ENCODE measurements at regions not wholly inside any gene's neighbourhood (a gene's known extent, or its start where the extent isn't known, plus 50 kb on each side); places are given as distances from the start of the nearest gene placed in this dataset.

- TF ChIP-seq CTCF (IDR thresholded peaks at IDR 0.05; ENCODE audit: borderline replicate concordance, extremely low read depth, low read length, poor library complexity, severe bottlenecking) (no peak), EZH2 (IDR thresholded peaks at IDR 0.05; ENCODE audit: borderline replicate concordance, low read depth, low read length, severe bottlenecking) (no peak)
- Histone ChIP-seq H3K4me3 (ENCODE audit: low read depth in 1 of 2, low read length in 2 of 2) (no peak overlapping the region), H3K27ac (ENCODE audit: low read length) (no peak overlapping the region), H3K9ac (ENCODE audit: low read depth, low read length) (no peak overlapping the region), H3K27me3 (ENCODE audit: insufficient read depth, low read length, poor library complexity) (no peaks in the 10 kb centered on the region), H3K4me2 (ENCODE audit: insufficient read depth, low read length) (no peak overlapping the region), H3K79me2 (ENCODE audit: insufficient read depth, low read length) (no peaks in the 10 kb centered on the region), H3K9me3 (ENCODE audit: insufficient read depth, low read length, severe bottlenecking) (no peaks in the 10 kb centered on the region), H3K36me3 (ENCODE audit: insufficient read depth, low read length) (no peaks in the 10 kb centered on the region), H2AFZ (ENCODE audit: low read depth, low read length) (no peak overlapping the region), H4K20me1 (ENCODE audit: insufficient read depth, low read length) (no peaks in the 10 kb centered on the region), H3K4me1 (ENCODE audit: insufficient read depth, low read length) (no peaks in the 10 kb centered on the region)
- ATAC-seq (ENCODE audit: insufficient read depth, low read depth) (no peak), DNase-seq (no peak)
Measured at GRCh38 chr20:51886891-51887608, 84.7 kb upstream of the SALL4 start.

- no peaks in the 10 kb centered on the region for H4K20me1 ChIP-seq (ENCODE audit: insufficient read depth, low read length)
- no peaks in the 10 kb centered on the region for H3K9me3 ChIP-seq (ENCODE audit: insufficient read depth, low read length, severe bottlenecking)
- H3K4me2 ChIP-seq (ENCODE audit: insufficient read depth, low read length), result no peak overlapping the region
- H3K27me3 ChIP-seq (ENCODE audit: insufficient read depth, low read length, poor library complexity), result no peaks in the 10 kb centered on the region
- no peak overlapping the region for H2AFZ ChIP-seq (ENCODE audit: low read depth, low read length)
- no peaks in the 10 kb centered on the region for H3K79me2 ChIP-seq (ENCODE audit: insufficient read depth, low read length)
- TF ChIP-seq EZH2 (IDR thresholded peaks at IDR 0.05; ENCODE audit: borderline replicate concordance, low read depth, low read length, severe bottlenecking), result no peak
- no peak for TF ChIP-seq CTCF (IDR thresholded peaks at IDR 0.05; ENCODE audit: borderline replicate concordance, extremely low read depth, low read length, poor library complexity, severe bottlenecking)
- no peak overlapping the region for H3K4me3 ChIP-seq (ENCODE audit: low read depth in 1 of 2, low read length in 2 of 2)
- no peaks in the 10 kb centered on the region for H3K4me1 ChIP-seq (ENCODE audit: insufficient read depth, low read length)
- DNase-seq (no peak), ATAC-seq (ENCODE audit: insufficient read depth, low read depth) (no peak)
- no peak overlapping the region for H3K9ac ChIP-seq (ENCODE audit: low read depth, low read length)
- H3K27ac ChIP-seq (ENCODE audit: low read length), result no peak overlapping the region
- no peaks in the 10 kb centered on the region for H3K36me3 ChIP-seq (ENCODE audit: insufficient read depth, low read length)
Measured at GRCh38 chr20:51886341-51886740, 84.0 kb upstream of the SALL4 start.

GRCh38 chr20:51884561-51884960 is 82.2 kb upstream of the SALL4 start:
- ATAC-seq (ENCODE audit: insufficient read depth, low read depth) (no peak), DNase-seq (no peak)
- Histone ChIP-seq H2AFZ (ENCODE audit: low read depth, low read length) (no peak overlapping the region), H3K4me3 (ENCODE audit: low read depth in 1 of 2, low read length in 2 of 2) (no peak overlapping the region), H3K79me2 (ENCODE audit: insufficient read depth, low read length) (no peaks in the 10 kb centered on the region), H3K36me3 (ENCODE audit: insufficient read depth, low read length) (no peaks in the 10 kb centered on the region), H3K9me3 (ENCODE audit: insufficient read depth, low read length, severe bottlenecking) (no peaks in the 10 kb centered on the region), H3K27ac (ENCODE audit: low read length) (no peak overlapping the region), H4K20me1 (ENCODE audit: insufficient read depth, low read length) (no peaks in the 10 kb centered on the region), H3K4me1 (ENCODE audit: insufficient read depth, low read length) (no peaks in the 10 kb centered on the region), H3K9ac (ENCODE audit: low read depth, low read length) (no peak overlapping the region), H3K27me3 (ENCODE audit: insufficient read depth, low read length, poor library complexity) (no peaks in the 10 kb centered on the region), H3K4me2 (ENCODE audit: insufficient read depth, low read length) (no peak overlapping the region)
- no peak for TF ChIP-seq EZH2 (IDR thresholded peaks at IDR 0.05; ENCODE audit: borderline replicate concordance, low read depth, low read length, severe bottlenecking)
- no peak for TF ChIP-seq CTCF (IDR thresholded peaks at IDR 0.05; ENCODE audit: borderline replicate concordance, extremely low read depth, low read length, poor library complexity, severe bottlenecking)

All from DND-41 (cell line).